Lung (tissue), 11 donors: ENCODE measurements at regions not wholly inside any gene's neighbourhood (a gene's known extent, or its start where the extent isn't known, plus 50 kb on each side); places are given as distances from the start of the nearest gene placed in this dataset.

ENCODE experiments used
- ATAC-seq: fragments of 200-7000 bp; cut with Tn5 transposase; one replicate; pipeline ENCODE4 v1.9.1; 2020; ENCODE audit warnings: moderate number of reproducible peaks; ENCODE audit not compliant: insufficient read depth, low FRiP score
- DNase-seq, 3 donors: peaks; one replicate each; pipeline ENCODE4 v3.0.0-alpha.2; 2013 to 2017
- H3K27ac ChIP-seq, 2 donors: one replicate each; pipeline ENCODE4 v1.5.1; 2013; ENCODE audit warnings: mild to moderate bottlenecking in 2 of 2, moderate library complexity in 2 of 2, control low read depth in 1 of 2, inconsistent platforms in 1 of 2, low read depth in 1 of 2, low read length in 1 of 2
- H3K27me3 ChIP-seq, 3 donors: one replicate each; pipeline ENCODE4 v1.5.1; 2013; ENCODE audit warnings: low read length in 2 of 3; ENCODE audit not compliant: control insufficient read depth in 3 of 3, insufficient read depth in 3 of 3
- H3K36me3 ChIP-seq, 4 donors: one replicate each; pipeline ENCODE4 v1.5.1; 2013; ENCODE audit warnings: low read length in 4 of 4, mild to moderate bottlenecking in 1 of 4, moderate library complexity in 1 of 4; ENCODE audit not compliant: control insufficient read depth in 4 of 4, insufficient read depth in 4 of 4
- H3K4me1 ChIP-seq, 5 donors: one replicate each; pipeline ENCODE4 v1.5.1; 2013; ENCODE audit warnings: low read length in 5 of 5, mild to moderate bottlenecking in 2 of 5, moderate library complexity in 1 of 5; ENCODE audit not compliant: control insufficient read depth in 5 of 5, insufficient read depth in 5 of 5
- H3K4me3 ChIP-seq: one replicate; pipeline ENCODE4 v1.5.1; 2013; ENCODE audit warnings: mild to moderate bottlenecking, control low read depth, moderate library complexity
- H3K9ac ChIP-seq, 2 donors: one replicate each; pipeline ENCODE4 v1.5.1; 2013; ENCODE audit warnings: low read length in 2 of 2, control low read depth in 1 of 2; ENCODE audit not compliant: insufficient read depth in 1 of 2
- H3K9me3 ChIP-seq, 4 donors: one replicate each; pipeline ENCODE4 v1.5.1; 2013; ENCODE audit warnings: low read length in 3 of 4, mild to moderate bottlenecking in 1 of 4, moderate library complexity in 1 of 4; ENCODE audit not compliant: control insufficient read depth in 4 of 4, insufficient read depth in 3 of 4
- WGBS, 2 donors: extraction: QIAGEN DNeasy Blood & Tissue Kit; methylation state at CpG; one replicate each; pipeline ENCODE4 v1.1.7; 2013; 5-methylcytosine and 5-hydroxymethylcytosine counted together
- TF ChIP-seq, protein P1 (sequence below): IDR thresholded peaks from 2 replicates; pipeline ENCODE4 v1.5.1; 2012; ENCODE audit warnings: mild to moderate bottlenecking; ENCODE audit errors: control extremely low read depth, extremely low read depth
- donor health status: control.
- donor health status: control.
- donor health status: Bipolar disorder and iron deficiency.
- donor health status: healthy.
- donor health status: DM: yes; HTN: yes; CAD: no.

DNA sequence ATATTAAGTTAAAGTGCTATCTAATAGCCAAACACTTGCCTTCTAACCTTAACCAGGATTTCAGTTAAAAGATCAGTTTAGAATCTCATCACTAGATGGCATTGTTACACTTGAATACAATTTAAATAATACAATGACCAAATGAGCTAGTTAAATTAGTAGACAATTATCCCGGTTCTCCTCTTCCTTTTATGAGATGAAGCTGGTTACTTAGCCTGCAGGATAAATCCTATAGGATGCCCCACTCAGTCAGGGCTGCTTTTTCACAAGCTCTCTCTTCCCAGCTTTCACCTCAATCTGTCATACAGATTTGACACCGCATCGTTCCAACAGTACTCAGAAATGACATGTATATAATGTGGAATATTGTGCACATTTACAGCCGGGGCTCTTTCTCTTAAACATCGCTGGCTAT is 678.8 kb downstream of the KCNJ3 start:
- H3K4me1 ChIP-seq: peaks cover 0 to 16% (median 2%) of the 10 kb centered on the region in 5 donors
- WGBS, 2 donors: 57 to 63% methylated on average over 5 of the region's 5 CpGs
- ATAC-seq: no peak
- no peaks in the 10 kb centered on the region for H3K9me3 ChIP-seq
- H3K27me3 ChIP-seq: no peaks in the 10 kb centered on the region
- H3K9ac ChIP-seq: no peak overlapping the region
- DNase-seq: peak in 2 of 3 donors; percentile 54 to 59
- H3K36me3 ChIP-seq: no peaks in the 10 kb centered on the region
- no peak overlapping the region for H3K4me3 ChIP-seq
- no peak overlapping the region for H3K27ac ChIP-seq
- TF ChIP-seq, protein P1, sequence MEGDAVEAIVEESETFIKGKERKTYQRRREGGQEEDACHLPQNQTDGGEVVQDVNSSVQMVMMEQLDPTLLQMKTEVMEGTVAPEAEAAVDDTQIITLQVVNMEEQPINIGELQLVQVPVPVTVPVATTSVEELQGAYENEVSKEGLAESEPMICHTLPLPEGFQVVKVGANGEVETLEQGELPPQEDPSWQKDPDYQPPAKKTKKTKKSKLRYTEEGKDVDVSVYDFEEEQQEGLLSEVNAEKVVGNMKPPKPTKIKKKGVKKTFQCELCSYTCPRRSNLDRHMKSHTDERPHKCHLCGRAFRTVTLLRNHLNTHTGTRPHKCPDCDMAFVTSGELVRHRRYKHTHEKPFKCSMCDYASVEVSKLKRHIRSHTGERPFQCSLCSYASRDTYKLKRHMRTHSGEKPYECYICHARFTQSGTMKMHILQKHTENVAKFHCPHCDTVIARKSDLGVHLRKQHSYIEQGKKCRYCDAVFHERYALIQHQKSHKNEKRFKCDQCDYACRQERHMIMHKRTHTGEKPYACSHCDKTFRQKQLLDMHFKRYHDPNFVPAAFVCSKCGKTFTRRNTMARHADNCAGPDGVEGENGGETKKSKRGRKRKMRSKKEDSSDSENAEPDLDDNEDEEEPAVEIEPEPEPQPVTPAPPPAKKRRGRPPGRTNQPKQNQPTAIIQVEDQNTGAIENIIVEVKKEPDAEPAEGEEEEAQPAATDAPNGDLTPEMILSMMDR: no peak

DNA sequence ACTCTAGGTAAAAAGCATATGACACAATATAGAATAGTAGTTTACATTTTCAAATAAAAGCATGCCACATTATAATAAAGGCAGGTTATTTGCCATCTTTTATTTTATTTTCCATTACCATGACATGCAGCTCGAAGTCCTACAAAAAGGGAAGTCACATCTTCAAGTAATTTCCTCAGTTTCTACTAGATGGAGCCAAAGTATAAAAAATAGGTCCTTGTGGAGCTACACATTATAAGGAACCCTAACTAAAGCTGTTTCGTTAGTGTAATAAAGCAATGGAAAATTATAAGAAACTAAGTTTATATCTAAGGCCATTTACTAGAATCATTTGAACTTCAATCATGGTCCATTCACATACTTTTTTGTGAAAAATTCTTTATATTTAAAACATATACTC is 674.5 kb downstream of the KCNJ3 start:
- Histone ChIP-seq H3K4me1 (no peaks in the 10 kb centered on the region), H3K27me3 (no peaks in the 10 kb centered on the region), H3K9ac (no peak overlapping the region), H3K9me3 (no peaks in the 10 kb centered on the region), H3K4me3 (no peak overlapping the region), H3K36me3 (no peaks in the 10 kb centered on the region), H3K27ac (no peak overlapping the region)
- TF ChIP-seq, protein P1: no peak
- 15 to 19% methylated on average over 2 of the region's 2 CpGs for WGBS, 2 donors
- ATAC-seq (no peak), DNase-seq (peak in 2 of 3 donors; percentile 64 to 66)

DNA sequence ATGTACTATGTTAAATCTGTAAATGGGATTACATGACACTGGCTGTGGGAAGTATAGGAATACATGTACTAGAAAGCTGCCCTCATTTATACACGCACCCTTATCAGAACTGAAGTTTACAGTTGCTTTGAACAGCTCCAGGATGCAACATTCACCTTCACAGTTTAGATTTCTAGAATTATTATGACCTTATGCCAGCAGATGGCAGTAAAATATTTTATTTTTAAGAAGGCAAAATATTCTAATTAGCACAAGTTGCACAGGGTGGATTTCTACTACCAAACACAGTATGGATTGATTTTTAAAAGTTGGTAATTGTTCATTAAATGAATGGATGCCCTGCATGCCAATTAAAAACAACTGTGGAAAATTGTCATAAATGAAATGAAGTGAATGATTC is 670.4 kb downstream of the KCNJ3 start:
- TF ChIP-seq, protein P1: no peak

DNA sequence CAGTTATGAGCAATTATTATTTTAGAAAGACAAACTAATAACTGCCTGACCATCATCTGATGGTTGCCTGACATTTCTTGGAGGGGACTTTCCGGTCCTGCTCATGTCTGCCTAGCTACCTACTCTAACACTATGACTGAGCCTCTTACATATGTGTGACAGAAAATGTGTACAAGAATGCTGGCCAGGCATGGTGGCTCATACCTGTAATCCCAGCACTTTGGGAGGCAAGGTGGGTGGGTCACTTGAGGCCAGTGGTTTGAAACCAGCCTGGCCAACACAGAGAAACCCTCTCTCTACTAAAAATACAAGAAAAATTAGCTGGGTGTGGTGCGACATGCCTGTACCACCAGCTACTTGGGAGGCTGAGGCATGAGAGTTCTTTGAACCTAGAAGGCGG is 666.3 kb downstream of the KCNJ3 start:
- Histone ChIP-seq H3K27me3 (no peaks in the 10 kb centered on the region), H3K4me1 (no peaks in the 10 kb centered on the region), H3K4me3 (no peak overlapping the region), H3K36me3 (no peaks in the 10 kb centered on the region), H3K9me3 (no peaks in the 10 kb centered on the region), H3K9ac (no peak overlapping the region), H3K27ac (no peak overlapping the region)
- ATAC-seq: no peak
- WGBS, 2 donors: 92 to 94% methylated on average over 3 of the region's 3 CpGs
- TF ChIP-seq, protein P1: no peak
- no peak for DNase-seq

More for the DNA sequence above, 670.4 kb downstream of the KCNJ3 start:
- WGBS, 2 donors: 45% methylated on average over 1 of the region's 1 CpG
- no peaks in the 10 kb centered on the region for H3K9me3 ChIP-seq
- H3K27ac ChIP-seq: no peak overlapping the region
- DNase-seq (peak in 1 of 3 donors; percentile 25), ATAC-seq (no peak)
- H3K36me3 ChIP-seq: no peaks in the 10 kb centered on the region
- no peaks in the 10 kb centered on the region for H3K27me3 ChIP-seq
- H3K4me1 ChIP-seq: no peaks in the 10 kb centered on the region
- no peak overlapping the region for H3K4me3 ChIP-seq
- H3K9ac ChIP-seq: no peak overlapping the region
